Stimulated activated memory B cell treated with anti-CD40 and anti-IgM and Interleukin-4, amounts not matched to agents 10 μg/mL and 1 μg/mL and 100 μg/mL, for 72 hours (primary cell): ENCODE measurements at regions not wholly inside any gene's neighbourhood (a gene's known extent, or its start where the extent isn't known, plus 50 kb on each side); places are given as distances from the start of the nearest gene placed in this dataset.

Experiments
- ATAC-seq: fragments of 150-1000 bp; cut with Tn5 transposase; 2 replicates; pipeline ENCODE4 v1.10.0; 2021
- H3K27ac Mint-ChIP-seq: one replicate; pipeline ENCODE4 v1.8.0; 2022; ENCODE audit warnings: mild to moderate bottlenecking, mixed read lengths
- H3K27me3 Mint-ChIP-seq: one replicate; pipeline ENCODE4 v1.8.0; 2022; ENCODE audit warnings: mixed read lengths
- H3K36me3 Mint-ChIP-seq: one replicate; pipeline ENCODE4 v1.8.0; 2022; ENCODE audit warnings: mixed read lengths
- H3K4me1 Mint-ChIP-seq: one replicate; pipeline ENCODE4 v1.8.0; 2022; ENCODE audit warnings: mixed read lengths
- H3K4me3 Mint-ChIP-seq: one replicate; pipeline ENCODE4 v1.8.0; 2022; ENCODE audit warnings: mild to moderate bottlenecking, moderate library complexity, mixed read lengths
- H3K9me3 Mint-ChIP-seq: one replicate; pipeline ENCODE4 v1.8.0; 2022; ENCODE audit warnings: mixed read lengths

- no peaks in the 10 kb centered on the region for H3K9me3 Mint-ChIP-seq
- H3K27me3 Mint-ChIP-seq = peaks cover 26% of the 10 kb centered on the region
- H3K27ac Mint-ChIP-seq = no peak overlapping the region
- no peak for ATAC-seq
- H3K4me1 Mint-ChIP-seq = no peaks in the 10 kb centered on the region
- no peaks in the 10 kb centered on the region for H3K36me3 Mint-ChIP-seq
- no peak overlapping the region for H3K4me3 Mint-ChIP-seq
These were observed 239.5 kb upstream of the SORL1-AS1 start for GRCh38 chr11:121692236-121692635.

DNA sequence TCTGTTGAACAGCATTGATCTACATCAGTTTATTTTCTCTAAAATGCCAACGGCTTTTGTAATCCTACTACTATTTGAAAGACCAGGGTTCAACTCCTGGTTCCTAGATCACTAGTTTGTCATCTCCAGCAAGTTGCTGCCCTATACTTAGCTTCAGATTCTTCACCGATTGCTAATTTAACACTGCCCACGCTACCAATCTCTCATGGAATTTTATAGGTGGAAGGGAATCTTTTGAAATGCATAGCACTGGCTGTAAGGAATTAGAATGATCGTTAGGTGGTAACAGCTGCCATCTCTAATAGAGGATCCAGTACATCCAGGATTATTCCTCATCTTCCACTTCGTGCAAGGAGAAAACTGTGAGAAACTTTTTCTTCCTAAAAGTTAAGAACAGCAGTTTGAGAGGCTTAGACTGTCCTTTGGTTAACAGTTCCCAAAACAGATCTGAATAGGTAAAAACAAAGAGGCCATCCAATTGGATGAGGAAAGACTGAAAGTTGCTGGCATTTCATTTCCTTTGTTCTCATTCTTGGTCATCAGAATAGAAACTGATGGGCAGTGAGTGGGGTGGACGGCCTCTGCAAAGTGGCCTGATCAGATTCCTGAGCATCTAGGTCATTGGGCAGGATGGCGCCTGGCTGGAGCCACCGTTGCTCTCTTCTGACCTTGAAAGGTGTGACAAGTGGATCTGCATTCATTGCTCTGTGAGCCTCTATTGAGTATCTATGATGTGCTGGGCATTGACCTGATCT is 236.3 kb upstream of the SORL1-AS1 start:
- no peak for ATAC-seq
- H3K27me3 Mint-ChIP-seq = peaks cover 8% of the 10 kb centered on the region
- no peak overlapping the region for H3K27ac Mint-ChIP-seq
- no peak overlapping the region for H3K4me3 Mint-ChIP-seq
- no peaks in the 10 kb centered on the region for H3K4me1 Mint-ChIP-seq
- no peaks in the 10 kb centered on the region for H3K9me3 Mint-ChIP-seq
- no peaks in the 10 kb centered on the region for H3K36me3 Mint-ChIP-seq

- Mint-ChIP-seq H3K27me3 (peaks cover 9% of the 10 kb centered on the region), H3K4me1 (no peaks in the 10 kb centered on the region), H3K4me3 (no peak overlapping the region), H3K27ac (no peak overlapping the region), H3K9me3 (no peaks in the 10 kb centered on the region), H3K36me3 (no peaks in the 10 kb centered on the region)
- ATAC-seq = no peak
These were observed 235.3 kb upstream of the SORL1-AS1 start for GRCh38 chr11:121688055-121688491.

DNA sequence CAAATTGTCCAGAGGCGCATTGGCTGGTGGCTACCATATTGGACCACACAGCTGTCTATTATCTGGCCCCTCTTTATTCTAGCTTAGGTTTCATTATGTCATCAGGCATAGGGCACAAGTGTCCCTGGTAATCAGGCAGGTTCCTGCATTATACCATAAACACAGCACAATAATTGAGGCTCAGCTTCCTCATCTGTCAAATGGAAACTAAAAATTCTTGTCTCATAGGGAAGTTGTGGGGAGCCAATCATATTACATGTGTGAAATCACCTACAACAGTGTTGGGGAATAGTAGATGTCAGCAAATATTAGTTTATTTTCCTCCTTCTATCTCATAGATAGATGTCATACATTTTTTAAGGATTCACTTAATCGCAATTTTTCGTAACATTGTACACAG is 231.0 kb upstream of the SORL1-AS1 start:
- Mint-ChIP-seq H3K36me3 (no peaks in the 10 kb centered on the region), H3K27me3 (peaks cover 35% of the 10 kb centered on the region), H3K9me3 (no peaks in the 10 kb centered on the region), H3K4me1 (no peaks in the 10 kb centered on the region), H3K27ac (no peak overlapping the region), H3K4me3 (no peak overlapping the region)
- ATAC-seq = no peak
